Upper lobe of left lung (tissue), 4 donors: ENCODE measurements at regions not wholly inside any gene's neighbourhood (a gene's known extent, or its start where the extent isn't known, plus 50 kb on each side); places are given as distances from the start of the nearest gene placed in this dataset.

Source experiments
- CTCF ChIP-seq, 6 experiments: fragments of 450-650 bp in 4 of 6; fragments of 200-600 bp in 2 of 6; sonication (generic) in 2 of 6; IDR thresholded peaks; one replicate each; pipeline ENCODE4 v1.5.1; 2016 to 2019; ENCODE audit warnings: antibody characterized with exemption in 6 of 6
- EP300 ChIP-seq, 4 donors: sonication (generic); formaldehyde crosslinking; IDR thresholded peaks; one replicate each; pipeline ENCODE4 v1.5.1; 2017; ENCODE audit warnings: antibody characterized with exemption in 4 of 4, control low read depth in 2 of 4
- POLR2AphosphoS5 ChIP-seq, 2 donors: sonication (generic); formaldehyde crosslinking; IDR thresholded peaks; one replicate each; pipeline ENCODE4 v1.5.1; 2017; ENCODE audit warnings: antibody characterized with exemption in 2 of 2

- TF ChIP-seq CTCF (IDR thresholded peaks at IDR 0.05): no peak
- no peak for TF ChIP-seq POLR2AphosphoS5 (IDR thresholded peaks at IDR 0.05)
- no peak for TF ChIP-seq EP300 (IDR thresholded peaks at IDR 0.05)
Measured at GRCh38 chr12:92276276-92276675, 130.6 kb upstream of the BTG1 start.
